GDM1 (cell line): ENCODE measurements at regions not wholly inside any gene's neighbourhood (a gene's known extent, or its start where the extent isn't known, plus 50 kb on each side); places are given as distances from the start of the nearest gene placed in this dataset.
"Not testable (repeated sequence)": the region's sequence is repeated elsewhere in the genome, so short reads cannot be mapped to it uniquely, and the experiment has no call there.

ENCODE experiments used
- DNase-seq: peaks from one replicate; lab custom pipeline; 2025; lab: John Stamatoyannopoulos, UW

GRCh38 chr7:12985752-12986151 lies 298.3 kb downstream of the ARL4A start:
- no peak for DNase-seq

GRCh38 chr7:12987238-12987637 lies 299.8 kb downstream of the ARL4A start:
- DNase-seq = no peak

GRCh38 chr7:12990440-12990839 lies 303.0 kb downstream of the ARL4A start:
- no peak for DNase-seq

- no peak for DNase-seq
These were observed 305.6 kb downstream of the ARL4A start for GRCh38 chr7:12993025-12993424.

GRCh38 chr7:12995912-12996469 lies 308.6 kb downstream of the ARL4A start:
- no peak for DNase-seq

GRCh38 chr7:13007331-13007730 lies 319.9 kb downstream of the ARL4A start:
- no peak for DNase-seq

- DNase-seq = no peak
These were observed 322.1 kb downstream of the ARL4A start for GRCh38 chr7:13009517-13009916.

- DNase-seq = no peak
These were observed 326.6 kb downstream of the ARL4A start for GRCh38 chr7:13014011-13014410.

- DNase-seq = no peak
These were observed 328.7 kb downstream of the ARL4A start for GRCh38 chr7:13016036-13016581.

- no peak for DNase-seq
These were observed 329.3 kb downstream of the ARL4A start for GRCh38 chr7:13016592-13017332.

GRCh38 chr7:13017333-13017857 lies 330.0 kb downstream of the ARL4A start:
- no peak for DNase-seq

- no peak for DNase-seq
These were observed 330.4 kb downstream of the ARL4A start for GRCh38 chr7:13017881-13018280.

GRCh38 chr7:13021566-13022300 lies 334.3 kb downstream of the ARL4A start:
- no peak for DNase-seq

- DNase-seq = no peak
These were observed 336.8 kb downstream of the ARL4A start for GRCh38 chr7:13024121-13024674.

GRCh38 chr7:13025043-13025442 lies 337.6 kb downstream of the ARL4A start:
- not testable (repeated sequence) for DNase-seq

- no peak for DNase-seq
These were observed 339.9 kb downstream of the ARL4A start for GRCh38 chr7:13027321-13027720.

GRCh38 chr7:13028036-13028824 lies 340.8 kb downstream of the ARL4A start:
- DNase-seq = no peak

GRCh38 chr7:13028825-13029099 lies 341.3 kb downstream of the ARL4A start:
- DNase-seq = no peak

GRCh38 chr7:13031468-13031867 lies 344.0 kb downstream of the ARL4A start:
- DNase-seq = no peak

GRCh38 chr7:13032084-13032483 lies 344.7 kb downstream of the ARL4A start:
- no peak for DNase-seq

GRCh38 chr7:13032576-13032975 lies 345.1 kb downstream of the ARL4A start:
- no peak for DNase-seq

GRCh38 chr7:13034693-13035092 lies 347.3 kb downstream of the ARL4A start:
- DNase-seq = no peak
